ENCODE measurements at regions not wholly inside any gene's neighbourhood (a gene's known extent, or its start where the extent isn't known, plus 50 kb on each side); places are given as distances from the start of the nearest gene placed in this dataset.

DNA sequence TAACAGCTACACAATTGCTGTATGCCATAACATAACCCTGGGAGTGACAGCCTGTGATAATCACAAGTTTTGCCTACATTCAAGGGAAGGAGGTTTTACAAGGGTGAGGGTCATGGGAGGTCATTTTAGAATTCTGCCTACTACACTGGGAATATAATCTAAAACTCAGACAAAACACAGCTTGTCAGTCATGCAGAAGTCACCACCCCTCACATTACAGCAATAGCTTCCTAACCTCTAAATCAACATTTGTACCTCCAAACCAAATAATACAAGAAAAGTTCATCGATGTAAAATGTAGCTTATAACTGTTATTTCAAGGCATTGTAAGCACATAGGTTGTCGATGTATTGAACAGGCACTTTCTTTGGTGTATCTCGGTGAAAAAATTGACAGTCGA, 139.0 kb downstream of the FAM114A2 start:
- TF ChIP-seq STAT1 (IDR thresholded peaks at IDR 0.05; ENCODE audit: unreplicated experiment) (no peak), CREB1 (CRISPR knock-in tag; IDR thresholded peaks at IDR 0.05; ENCODE audit: low read depth) (no peak), EZH2phosphoT487 (IDR thresholded peaks at IDR 0.05; ENCODE audit: unreplicated experiment) (no peak), ZNF114 (CRISPR knock-in tag; IDR thresholded peaks at IDR 0.05) (no peak), POLR2AphosphoS5 (IDR thresholded peaks at IDR 0.05; ENCODE audit: low read depth) (no peak), EZH2 (IDR thresholded peaks at IDR 0.05; ENCODE audit: low read depth, unreplicated experiment) (no peak)
- TF ChIP-seq, protein P1, sequence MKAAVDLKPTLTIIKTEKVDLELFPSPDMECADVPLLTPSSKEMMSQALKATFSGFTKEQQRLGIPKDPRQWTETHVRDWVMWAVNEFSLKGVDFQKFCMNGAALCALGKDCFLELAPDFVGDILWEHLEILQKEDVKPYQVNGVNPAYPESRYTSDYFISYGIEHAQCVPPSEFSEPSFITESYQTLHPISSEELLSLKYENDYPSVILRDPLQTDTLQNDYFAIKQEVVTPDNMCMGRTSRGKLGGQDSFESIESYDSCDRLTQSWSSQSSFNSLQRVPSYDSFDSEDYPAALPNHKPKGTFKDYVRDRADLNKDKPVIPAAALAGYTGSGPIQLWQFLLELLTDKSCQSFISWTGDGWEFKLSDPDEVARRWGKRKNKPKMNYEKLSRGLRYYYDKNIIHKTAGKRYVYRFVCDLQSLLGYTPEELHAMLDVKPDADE (IDR thresholded peaks at IDR 0.05): no peak
- TF ChIP-seq, protein P2, sequence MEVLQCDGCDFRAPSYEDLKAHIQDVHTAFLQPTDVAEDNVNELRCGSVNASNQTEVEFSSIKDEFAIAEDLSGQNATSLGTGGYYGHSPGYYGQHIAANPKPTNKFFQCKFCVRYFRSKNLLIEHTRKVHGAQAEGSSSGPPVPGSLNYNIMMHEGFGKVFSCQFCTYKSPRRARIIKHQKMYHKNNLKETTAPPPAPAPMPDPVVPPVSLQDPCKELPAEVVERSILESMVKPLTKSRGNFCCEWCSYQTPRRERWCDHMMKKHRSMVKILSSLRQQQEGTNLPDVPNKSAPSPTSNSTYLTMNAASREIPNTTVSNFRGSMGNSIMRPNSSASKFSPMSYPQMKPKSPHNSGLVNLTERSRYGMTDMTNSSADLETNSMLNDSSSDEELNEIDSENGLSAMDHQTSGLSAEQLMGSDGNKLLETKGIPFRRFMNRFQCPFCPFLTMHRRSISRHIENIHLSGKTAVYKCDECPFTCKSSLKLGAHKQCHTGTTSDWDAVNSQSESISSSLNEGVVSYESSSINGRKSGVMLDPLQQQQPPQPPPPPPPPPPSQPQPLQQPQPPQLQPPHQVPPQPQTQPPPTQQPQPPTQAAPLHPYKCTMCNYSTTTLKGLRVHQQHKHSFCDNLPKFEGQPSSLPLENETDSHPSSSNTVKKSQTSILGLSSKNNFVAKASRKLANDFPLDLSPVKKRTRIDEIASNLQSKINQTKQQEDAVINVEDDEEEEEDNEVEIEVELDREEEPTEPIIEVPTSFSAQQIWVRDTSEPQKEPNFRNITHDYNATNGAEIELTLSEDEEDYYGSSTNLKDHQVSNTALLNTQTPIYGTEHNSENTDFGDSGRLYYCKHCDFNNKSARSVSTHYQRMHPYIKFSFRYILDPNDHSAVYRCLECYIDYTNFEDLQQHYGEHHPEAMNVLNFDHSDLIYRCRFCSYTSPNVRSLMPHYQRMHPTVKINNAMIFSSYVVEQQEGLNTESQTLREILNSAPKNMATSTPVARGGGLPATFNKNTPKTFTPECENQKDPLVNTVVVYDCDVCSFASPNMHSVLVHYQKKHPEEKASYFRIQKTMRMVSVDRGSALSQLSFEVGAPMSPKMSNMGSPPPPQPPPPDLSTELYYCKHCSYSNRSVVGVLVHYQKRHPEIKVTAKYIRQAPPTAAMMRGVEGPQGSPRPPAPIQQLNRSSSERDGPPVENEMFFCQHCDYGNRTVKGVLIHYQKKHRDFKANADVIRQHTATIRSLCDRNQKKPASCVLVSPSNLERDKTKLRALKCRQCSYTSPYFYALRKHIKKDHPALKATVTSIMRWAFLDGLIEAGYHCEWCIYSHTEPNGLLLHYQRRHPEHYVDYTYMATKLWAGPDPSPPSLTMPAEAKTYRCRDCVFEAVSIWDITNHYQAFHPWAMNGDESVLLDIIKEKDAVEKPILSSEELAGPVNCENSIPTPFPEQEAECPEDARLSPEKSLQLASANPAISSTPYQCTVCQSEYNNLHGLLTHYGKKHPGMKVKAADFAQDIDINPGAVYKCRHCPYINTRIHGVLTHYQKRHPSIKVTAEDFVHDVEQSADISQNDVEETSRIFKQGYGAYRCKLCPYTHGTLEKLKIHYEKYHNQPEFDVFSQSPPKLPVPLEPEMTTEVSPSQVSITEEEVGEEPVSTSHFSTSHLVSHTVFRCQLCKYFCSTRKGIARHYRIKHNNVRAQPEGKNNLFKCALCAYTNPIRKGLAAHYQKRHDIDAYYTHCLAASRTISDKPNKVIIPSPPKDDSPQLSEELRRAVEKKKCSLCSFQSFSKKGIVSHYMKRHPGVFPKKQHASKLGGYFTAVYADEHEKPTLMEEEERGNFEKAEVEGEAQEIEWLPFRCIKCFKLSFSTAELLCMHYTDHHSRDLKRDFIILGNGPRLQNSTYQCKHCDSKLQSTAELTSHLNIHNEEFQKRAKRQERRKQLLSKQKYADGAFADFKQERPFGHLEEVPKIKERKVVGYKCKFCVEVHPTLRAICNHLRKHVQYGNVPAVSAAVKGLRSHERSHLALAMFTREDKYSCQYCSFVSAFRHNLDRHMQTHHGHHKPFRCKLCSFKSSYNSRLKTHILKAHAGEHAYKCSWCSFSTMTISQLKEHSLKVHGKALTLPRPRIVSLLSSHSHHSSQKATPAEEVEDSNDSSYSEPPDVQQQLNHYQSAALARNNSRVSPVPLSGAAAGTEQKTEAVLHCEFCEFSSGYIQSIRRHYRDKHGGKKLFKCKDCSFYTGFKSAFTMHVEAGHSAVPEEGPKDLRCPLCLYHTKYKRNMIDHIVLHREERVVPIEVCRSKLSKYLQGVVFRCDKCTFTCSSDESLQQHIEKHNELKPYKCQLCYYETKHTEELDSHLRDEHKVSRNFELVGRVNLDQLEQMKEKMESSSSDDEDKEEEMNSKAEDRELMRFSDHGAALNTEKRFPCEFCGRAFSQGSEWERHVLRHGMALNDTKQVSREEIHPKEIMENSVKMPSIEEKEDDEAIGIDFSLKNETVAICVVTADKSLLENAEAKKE (CRISPR knock-in tag; IDR thresholded peaks at IDR 0.05): no peak
- TF ChIP-seq, protein P3, sequence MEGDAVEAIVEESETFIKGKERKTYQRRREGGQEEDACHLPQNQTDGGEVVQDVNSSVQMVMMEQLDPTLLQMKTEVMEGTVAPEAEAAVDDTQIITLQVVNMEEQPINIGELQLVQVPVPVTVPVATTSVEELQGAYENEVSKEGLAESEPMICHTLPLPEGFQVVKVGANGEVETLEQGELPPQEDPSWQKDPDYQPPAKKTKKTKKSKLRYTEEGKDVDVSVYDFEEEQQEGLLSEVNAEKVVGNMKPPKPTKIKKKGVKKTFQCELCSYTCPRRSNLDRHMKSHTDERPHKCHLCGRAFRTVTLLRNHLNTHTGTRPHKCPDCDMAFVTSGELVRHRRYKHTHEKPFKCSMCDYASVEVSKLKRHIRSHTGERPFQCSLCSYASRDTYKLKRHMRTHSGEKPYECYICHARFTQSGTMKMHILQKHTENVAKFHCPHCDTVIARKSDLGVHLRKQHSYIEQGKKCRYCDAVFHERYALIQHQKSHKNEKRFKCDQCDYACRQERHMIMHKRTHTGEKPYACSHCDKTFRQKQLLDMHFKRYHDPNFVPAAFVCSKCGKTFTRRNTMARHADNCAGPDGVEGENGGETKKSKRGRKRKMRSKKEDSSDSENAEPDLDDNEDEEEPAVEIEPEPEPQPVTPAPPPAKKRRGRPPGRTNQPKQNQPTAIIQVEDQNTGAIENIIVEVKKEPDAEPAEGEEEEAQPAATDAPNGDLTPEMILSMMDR (conservative IDR thresholded peaks at IDR 0.05; ENCODE audit: low read depth in 2 of 2): no peak
- no peaks in the 10 kb centered on the region for H3K36me3 Mint-ChIP-seq (ENCODE audit: low read depth)
- Histone ChIP-seq H4K20me1 (replicated peaks; ENCODE audit: insufficient read depth) (no peaks in the 10 kb centered on the region), H3K4me1 (ENCODE audit: insufficient read depth) (no peaks in the 10 kb centered on the region), H3K27ac (ENCODE audit: low read depth) (no peak overlapping the region), H3K4me2 (no peak overlapping the region), H3K4me3 (no peak overlapping the region), H3K9me2 (ENCODE audit: insufficient read depth) (peaks cover 9% of the 10 kb centered on the region), H2AFZ (0 out of 2 replicates have a peak overlapping the region, but pooled peaks have one; percentile 28), H3K27me3 (ENCODE audit: insufficient read depth) (no peaks in the 10 kb centered on the region), H3K36me3 (ENCODE audit: insufficient read depth) (no peaks in the 10 kb centered on the region), H3K79me2 (replicated peaks; ENCODE audit: insufficient read depth) (no peaks in the 10 kb centered on the region), H3F3A (replicated peaks; ENCODE audit: low read depth) (no peaks in the 10 kb centered on the region)
- no peak overlapping the region for H3K27ac Mint-ChIP-seq
- H3K4me1 Mint-ChIP-seq: no peaks in the 10 kb centered on the region
- no peak overlapping the region for H3K4me3 Mint-ChIP-seq
- DNase-seq (ENCODE audit: low spot score): no peak
- ATAC-seq: no peak
- no peaks in the 10 kb centered on the region for H3K27me3 Mint-ChIP-seq (ENCODE audit: insufficient read depth, low read depth, poor library complexity)
- no peaks in the 10 kb centered on the region for H3K9me3 Mint-ChIP-seq

All from GM23338 (cell line).